ENCODE measurements at regions not wholly inside any gene's neighbourhood (a gene's known extent, or its start where the extent isn't known, plus 50 kb on each side); places are given as distances from the start of the nearest gene placed in this dataset.

DNA sequence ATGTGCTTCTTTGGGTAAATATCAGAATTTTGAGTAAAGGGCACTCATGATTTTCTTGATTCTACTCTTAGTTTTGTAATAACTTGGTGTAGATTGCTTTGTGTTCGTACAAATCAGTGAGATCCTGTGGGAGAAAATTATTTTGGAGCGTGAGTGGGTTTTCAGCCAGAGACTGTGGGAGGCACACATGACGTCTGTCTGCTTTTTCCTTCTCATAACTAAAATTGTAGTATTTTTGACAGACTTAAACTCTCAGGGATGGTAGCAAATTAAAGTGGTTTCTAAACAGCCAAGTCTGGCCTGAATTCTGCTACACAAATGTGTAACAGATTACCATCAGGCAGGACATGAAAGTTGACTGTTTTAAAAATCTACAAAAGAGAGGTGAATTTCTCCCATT is 222.6 kb downstream of the OTOR start:
- TF ChIP-seq FOXP2 (optimal IDR thresholded peaks at IDR 0.05; ENCODE audit: borderline replicate concordance, extremely low read depth, extremely low read length, insufficient read depth): no peak
- TF ChIP-seq POLR2AphosphoS5 (IDR thresholded peaks at IDR 0.05; ENCODE audit: low read depth, low read length): no peak
- no peak for TF ChIP-seq SIN3A (IDR thresholded peaks at IDR 0.05; ENCODE audit: borderline replicate concordance, insufficient read depth, low read length)
- TF ChIP-seq TAF1 (IDR thresholded peaks at IDR 0.05; ENCODE audit: borderline replicate concordance, insufficient read depth, low read length): no peak
- TF ChIP-seq REST (IDR thresholded peaks at IDR 0.05; ENCODE audit: insufficient read depth in 1 of 2, low read depth in 2 of 2, low read length in 2 of 2): no peak

GRCh38 chr20:16974080-16974854 is 226.1 kb downstream of the OTOR start:
- TF ChIP-seq REST (IDR thresholded peaks at IDR 0.05; ENCODE audit: insufficient read depth in 1 of 2, low read depth in 2 of 2, low read length in 2 of 2): no peak
- no peak for TF ChIP-seq SIN3A (IDR thresholded peaks at IDR 0.05; ENCODE audit: borderline replicate concordance, insufficient read depth, low read length)
- TF ChIP-seq FOXP2 (optimal IDR thresholded peaks at IDR 0.05; ENCODE audit: borderline replicate concordance, extremely low read depth, extremely low read length, insufficient read depth): no peak

DNA sequence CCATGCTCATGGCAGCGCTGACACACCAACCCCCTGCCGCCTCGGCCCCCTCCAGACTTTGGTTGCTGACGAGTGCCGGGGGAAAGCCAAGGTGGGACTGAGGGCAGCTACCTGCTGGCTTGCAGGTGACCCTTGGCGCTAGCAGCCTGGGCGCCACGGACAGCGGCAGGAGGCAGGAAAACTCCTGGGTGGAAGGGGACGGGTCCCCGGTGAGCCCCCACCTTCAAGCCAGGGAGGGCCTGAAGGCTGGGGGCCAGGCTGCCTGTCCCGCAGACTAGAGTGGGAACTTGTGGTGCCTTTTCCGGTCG is 226.7 kb downstream of the OTOR start:
- no peak for TF ChIP-seq TAF1 (IDR thresholded peaks at IDR 0.05; ENCODE audit: borderline replicate concordance, insufficient read depth, low read length)
- TF ChIP-seq POLR2AphosphoS5 (IDR thresholded peaks at IDR 0.05; ENCODE audit: low read depth, low read length): no peak
- no peak for TF ChIP-seq SIN3A (IDR thresholded peaks at IDR 0.05; ENCODE audit: borderline replicate concordance, insufficient read depth, low read length)
- TF ChIP-seq REST (IDR thresholded peaks at IDR 0.05; ENCODE audit: insufficient read depth in 1 of 2, low read depth in 2 of 2, low read length in 2 of 2): no peak
- TF ChIP-seq FOXP2 (optimal IDR thresholded peaks at IDR 0.05; ENCODE audit: borderline replicate concordance, extremely low read depth, extremely low read length, insufficient read depth): no peak

DNA sequence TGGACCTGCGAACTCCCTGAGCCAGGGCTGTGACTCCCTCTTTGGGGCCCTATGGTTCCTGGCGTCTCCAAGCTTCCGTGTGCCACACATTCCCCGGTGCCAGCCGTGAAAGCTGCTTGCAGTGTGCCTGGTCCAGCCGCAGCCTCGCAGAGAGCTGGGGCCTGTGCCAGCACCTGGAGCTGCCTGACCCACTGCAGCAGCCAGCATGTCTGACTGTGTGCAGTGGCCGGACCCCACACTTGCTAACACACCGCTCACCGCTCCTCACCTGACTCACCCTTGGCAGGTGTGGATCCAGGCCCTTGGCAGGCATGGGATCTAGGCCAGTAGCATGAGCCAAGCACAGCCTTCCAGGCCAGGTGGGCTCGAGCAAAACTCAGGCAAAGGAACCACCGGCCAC is 227.5 kb downstream of the OTOR start:
- TF ChIP-seq POLR2AphosphoS5 (IDR thresholded peaks at IDR 0.05; ENCODE audit: low read depth, low read length): no peak
- no peak for TF ChIP-seq FOXP2 (optimal IDR thresholded peaks at IDR 0.05; ENCODE audit: borderline replicate concordance, extremely low read depth, extremely low read length, insufficient read depth)

DNA sequence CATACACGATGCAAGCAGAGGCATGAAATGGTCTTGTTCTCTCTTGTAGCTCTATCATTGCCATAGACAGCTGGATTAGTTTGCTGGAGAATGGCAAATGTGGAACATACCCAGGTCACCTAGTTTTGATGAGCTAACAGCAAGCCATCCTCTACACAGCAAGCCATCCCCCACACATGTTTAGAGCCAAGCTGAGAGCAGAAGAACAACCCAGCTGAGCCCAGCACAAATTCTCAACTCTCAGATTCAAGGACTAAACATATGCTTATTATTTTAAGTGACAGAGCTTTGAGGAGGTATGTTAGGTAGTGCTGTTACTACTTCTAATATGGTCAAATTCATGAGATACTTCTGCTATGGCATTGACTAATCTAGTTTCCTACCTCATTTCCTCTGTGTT is 230.3 kb downstream of the OTOR start:
- TF ChIP-seq REST (IDR thresholded peaks at IDR 0.05; ENCODE audit: insufficient read depth in 1 of 2, low read depth in 2 of 2, low read length in 2 of 2): no peak
- TF ChIP-seq SIN3A (IDR thresholded peaks at IDR 0.05; ENCODE audit: borderline replicate concordance, insufficient read depth, low read length): no peak
- TF ChIP-seq FOXP2 (optimal IDR thresholded peaks at IDR 0.05; ENCODE audit: borderline replicate concordance, extremely low read depth, extremely low read length, insufficient read depth): no peak
- TF ChIP-seq POLR2AphosphoS5 (IDR thresholded peaks at IDR 0.05; ENCODE audit: low read depth, low read length): no peak
- no peak for TF ChIP-seq TAF1 (IDR thresholded peaks at IDR 0.05; ENCODE audit: borderline replicate concordance, insufficient read depth, low read length)

Data from PFSK-1 (cell line).